K562 (cell line): ENCODE measurements at regions not wholly inside any gene's neighbourhood (a gene's known extent, or its start where the extent isn't known, plus 50 kb on each side); places are given as distances from the start of the nearest gene placed in this dataset.

ENCODE experiments used
- ATAC-seq: fragments of 200-7000 bp; cut with Tn5 transposase; 3 replicates; pipeline ENCODE4 v1.9.1; 2020; ENCODE audit warnings: moderate library complexity
- BruUV-seq: library from RNA; stranded (reverse); fragments of 400-500 nt; replicated peaks from 2 replicates; lab custom pipeline; 2021; lab: Mats Ljungman, UMichigan
- CTCF ChIA-PET: fragments of 300-600 bp; formaldehyde crosslinking; extraction: SDS; loops from one replicate; lab custom pipeline; 2021; ENCODE audit warnings: low intra/inter-chr PET ratio; lab: Yijun Ruan, JAX
- POLR2A ChIA-PET: fragments of 300-600, 350-650 bp; sonication (Branson Sonifier 250); formaldehyde crosslinking; extraction: SDS; loops from one replicate; lab custom pipeline; 2021; ENCODE audit warnings: antibody characterized with exemption, inconsistent platforms; lab: Yijun Ruan, JAX
- DNase-seq, 4 experiments: peaks; one replicate each; pipeline versions ENCODE4 v3.0.0 to v3.0.0-alpha.2; 2011 to 2018; ENCODE audit warnings: low spot score in 3 of 4, mixed read lengths in 3 of 4; ENCODE audit errors: extremely low read depth in 1 of 4
- FAIRE-seq: peaks from 2 replicates; lab custom pipeline; 2011; peaks lifted over from hg19 to GRCh38; lab: Jason Lieb, UNC
- H2AFZ ChIP-seq: 2 replicates; pipeline ENCODE4 v1.6.0; 2011; ENCODE audit warnings: low read depth, low read length, control low read depth, inconsistent platforms
- H3K27ac ChIP-seq: fragments of 200-600 bp; 3 replicates; pipeline ENCODE4 v1.8.0; 2011; ENCODE audit warnings: low read depth, mild to moderate bottlenecking, control low read depth, inconsistent platforms, low read length, moderate library complexity, mixed read lengths; ENCODE audit errors: extremely low read depth
- H3K27me3 ChIP-seq, 2 experiments: fragments of 300-600 bp in 1 of 2; 2 replicates in 1 of 2; 3 replicates in 1 of 2; pipeline versions ENCODE4 v1.6.0 to v1.8.0; 2011; ENCODE audit warnings: inconsistent platforms in 2 of 2, low read length in 2 of 2, mild to moderate bottlenecking in 1 of 2, mixed read lengths in 1 of 2, moderate library complexity in 1 of 2; ENCODE audit not compliant: control insufficient read depth in 2 of 2, insufficient read depth in 2 of 2
- H3K36me3 ChIP-seq: fragments of 300-600 bp; 3 replicates; pipeline ENCODE4 v1.8.0; 2011; ENCODE audit warnings: mild to moderate bottlenecking, low read length, inconsistent platforms; ENCODE audit not compliant: control insufficient read depth, insufficient read depth
- H3K4me1 ChIP-seq, 2 experiments: fragments of 200-600 bp in 1 of 2; replicated peaks in 1 of 2; 2 replicates in 1 of 2; 3 replicates in 1 of 2; pipeline versions ENCODE4 v1.5.1 to v1.8.0; 2011; ENCODE audit warnings: inconsistent platforms in 2 of 2, low read length in 2 of 2, mild to moderate bottlenecking in 1 of 2, mixed read lengths in 1 of 2, moderate library complexity in 1 of 2; ENCODE audit not compliant: control insufficient read depth in 2 of 2, insufficient read depth in 2 of 2
- H3K4me2 ChIP-seq: 2 replicates; pipeline ENCODE4 v1.6.1; 2011; ENCODE audit warnings: low read length, control low read depth, inconsistent platforms, mixed read lengths; ENCODE audit not compliant: insufficient read depth
- H3K4me3 ChIP-seq: fragments of 200-600 bp; sonication (generic), shearing (Covaris generic); 2 replicates; pipeline ENCODE4 v1.5.1; 2016; ENCODE audit warnings: control low read depth, inconsistent platforms
- H3K79me2 ChIP-seq: fragments of 200-600 bp; 3 replicates; pipeline ENCODE4 v1.8.0; 2011; ENCODE audit warnings: low read length, inconsistent platforms; ENCODE audit not compliant: control insufficient read depth, insufficient read depth
- H3K9ac ChIP-seq, 2 experiments: 2 replicates each; pipeline versions ENCODE4 v1.6.0 to v1.6.1; 2011; ENCODE audit warnings: low read depth in 2 of 2, low read length in 2 of 2, control low read depth in 1 of 2, inconsistent platforms in 1 of 2, mild to moderate bottlenecking in 1 of 2, mixed read lengths in 1 of 2; ENCODE audit not compliant: insufficient read depth in 1 of 2
- H3K9me1 ChIP-seq: one replicate; pipeline ENCODE4 v1.6.0; 2011; ENCODE audit warnings: inconsistent platforms, mild to moderate bottlenecking, low read length, moderate library complexity; ENCODE audit not compliant: control insufficient read depth, insufficient read depth
- H3K9me3 ChIP-seq: replicated peaks from 2 replicates; pipeline ENCODE4 v1.5.1; 2011; ENCODE audit warnings: low read depth, low read length, inconsistent platforms; ENCODE audit not compliant: control insufficient read depth, insufficient read depth
- H4K20me1 ChIP-seq: replicated peaks from 2 replicates; pipeline ENCODE4 v1.6.1; 2011; ENCODE audit warnings: low read length, inconsistent platforms, mixed read lengths; ENCODE audit not compliant: control insufficient read depth, insufficient read depth
- ARNT ChIP-seq, 2 experiments: fragments of 450-650 bp; IDR thresholded peaks; 2 replicates each; pipeline ENCODE4 v1.6.1; 2016; ENCODE audit warnings: mild to moderate bottlenecking in 1 of 2
- ATF3 ChIP-seq, 2 experiments: fragments of 450-650 bp in 1 of 2; sonication (generic) in 1 of 2; formaldehyde crosslinking in 1 of 2; IDR thresholded peaks in 1 of 2; conservative IDR thresholded peaks in 1 of 2; 2 replicates each; pipeline versions ENCODE4 v1.6.1 to v1.8.1; 2016 to 2023; ENCODE audit warnings: mild to moderate bottlenecking in 2 of 2, moderate library complexity in 2 of 2, inconsistent platforms in 1 of 2, missing genetic modification reagents in 1 of 2
- CCAR2 ChIP-seq: fragments of 200-400 bp; formaldehyde crosslinking; IDR thresholded peaks from 2 replicates; pipeline ENCODE4 v1.6.1; 2017; ENCODE audit warnings: mild to moderate bottlenecking, low read depth, low read length
- CREBBP ChIP-seq: IDR thresholded peaks from one replicate; pipeline ENCODE4 v1.6.1; 2012; ENCODE audit warnings: low read depth, mild to moderate bottlenecking, control low read depth, inconsistent platforms, low read length
- FOXM1 ChIP-seq, 2 experiments: fragments of 450-650 bp in 1 of 2; sonication (generic) in 1 of 2; formaldehyde crosslinking in 1 of 2; IDR thresholded peaks; 2 replicates each; pipeline versions ENCODE4 v1.6.1 to v1.9.0; 2017 to 2022; ENCODE audit warnings: low read depth in 2 of 2, mild to moderate bottlenecking in 2 of 2, missing genetic modification reagents in 1 of 2, moderate library complexity in 1 of 2
- HNRNPL ChIP-seq: fragments of 200-400 bp; formaldehyde crosslinking; IDR thresholded peaks from 2 replicates; pipeline ENCODE4 v1.6.1; 2017; ENCODE audit warnings: low read depth, mild to moderate bottlenecking, low read length
- IFI16 ChIP-seq: fragments of 250-450 bp; sonication (Bioruptor Pico); IDR thresholded peaks from 2 replicates; pipeline ENCODE4 v2.1.2; 2022; ENCODE audit warnings: mild to moderate bottlenecking, inconsistent platforms
- ILK ChIP-seq: fragments of 450-650 bp; IDR thresholded peaks from 2 replicates; pipeline ENCODE4 v1.6.1; 2016; ENCODE audit warnings: missing genetic modification characterization, low read depth, mild to moderate bottlenecking, missing compliant biosample characterization, moderate library complexity, borderline replicate concordance
- KAT7 ChIP-seq: sonication (generic); formaldehyde crosslinking; IDR thresholded peaks from 2 replicates; pipeline ENCODE4 v1.8.0; 2022; ENCODE audit warnings: missing genetic modification reagents, mild to moderate bottlenecking, borderline replicate concordance
- MBD1 ChIP-seq: fragments of 250-450 bp; sonication (Bioruptor Pico); IDR thresholded peaks from 2 replicates; pipeline ENCODE4 v1.8.0; 2022; ENCODE audit warnings: inconsistent platforms
- NBN ChIP-seq: fragments of 450-650 bp; IDR thresholded peaks from 2 replicates; pipeline ENCODE4 v1.6.1; 2016; ENCODE audit warnings: low read depth, mild to moderate bottlenecking
- POLR3G ChIP-seq: IDR thresholded peaks from 2 replicates; pipeline ENCODE4 v1.6.1; 2011; ENCODE audit not compliant: insufficient read length, insufficient replicate concordance; ENCODE audit errors: extremely low read depth
- STAG1 ChIP-seq: sonication (generic); formaldehyde crosslinking; IDR thresholded peaks from 2 replicates; pipeline ENCODE4 v1.5.0; 2020; ENCODE audit warnings: missing genetic modification reagents, borderline replicate concordance
- TAL1 ChIP-seq: fragments of 450-650 bp; IDR thresholded peaks from 2 replicates; pipeline ENCODE4 v1.6.1; 2016; ENCODE audit warnings: mild to moderate bottlenecking
- THRA ChIP-seq: fragments of 450-650 bp; IDR thresholded peaks from 2 replicates; pipeline ENCODE4 v1.6.1; 2017; ENCODE audit warnings: mild to moderate bottlenecking, moderate library complexity
- ZFPM2 ChIP-seq: fragments of 250-450 bp; sonication (Bioruptor Pico); IDR thresholded peaks from 2 replicates; pipeline ENCODE4 v1.5.1; 2022; ENCODE audit warnings: mild to moderate bottlenecking
- ZNF140 ChIP-seq: fragments of 250-450 bp; sonication (Bioruptor Pico); IDR thresholded peaks from 2 replicates; pipeline ENCODE4 v1.8.0; 2021; ENCODE audit warnings: moderate library complexity, mild to moderate bottlenecking, inconsistent platforms
- ZNF408 ChIP-seq: fragments of 250-450 bp; sonication (Bioruptor Pico); IDR thresholded peaks from 2 replicates; pipeline ENCODE4 v1.4.0; 2020; ENCODE audit warnings: low read depth, mild to moderate bottlenecking, moderate library complexity
- whole genome bisulfite sequencing: fragments of 100-300 bp; shearing (Covaris generic); methylation state at CpG from one replicate; pipeline ENCODE4 v1.1.6; 2016; ENCODE audit warnings: low coverage, mixed read lengths; ENCODE audit not compliant: insufficient coverage; ENCODE audit errors: missing lambda C conversion rate; 5-methylcytosine and 5-hydroxymethylcytosine counted together
- in situ Hi-C: fragments of 300-500 bp; cut with MboI; formaldehyde crosslinking; loops from 4 replicates; pipeline ENCODE4 v1.15.0; 2018; ENCODE audit warnings: inconsistent platforms, mixed read lengths
- intact Hi-C: fragments of 100-400 bp; cut with micrococcal nuclease; formaldehyde crosslinking; loops from 2 replicates; pipeline ENCODE4 v1.14.2; 2022
- TF ChIP-seq, protein P1 (sequence below): sonication (generic); formaldehyde crosslinking; IDR thresholded peaks from 2 replicates; pipeline ENCODE4 v1.9.0; 2022; ENCODE audit warnings: mild to moderate bottlenecking, missing genetic modification reagents

- TF ChIP-seq, protein P1, sequence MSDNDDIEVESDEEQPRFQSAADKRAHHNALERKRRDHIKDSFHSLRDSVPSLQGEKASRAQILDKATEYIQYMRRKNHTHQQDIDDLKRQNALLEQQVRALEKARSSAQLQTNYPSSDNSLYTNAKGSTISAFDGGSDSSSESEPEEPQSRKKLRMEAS (CRISPR knock-in tag): no peak
- TF ChIP-seq STAG1 (CRISPR knock-in tag) (no peak), CREBBP (no peak), NBN (no peak), ZNF140 (no peak), MBD1 (no peak), CCAR2 (no peak), IFI16 (no peak), POLR3G (no peak)
Measured at GRCh38 chr4:56146956-56147355, 198.2 kb downstream of the CEP135 start (continued).

DNA sequence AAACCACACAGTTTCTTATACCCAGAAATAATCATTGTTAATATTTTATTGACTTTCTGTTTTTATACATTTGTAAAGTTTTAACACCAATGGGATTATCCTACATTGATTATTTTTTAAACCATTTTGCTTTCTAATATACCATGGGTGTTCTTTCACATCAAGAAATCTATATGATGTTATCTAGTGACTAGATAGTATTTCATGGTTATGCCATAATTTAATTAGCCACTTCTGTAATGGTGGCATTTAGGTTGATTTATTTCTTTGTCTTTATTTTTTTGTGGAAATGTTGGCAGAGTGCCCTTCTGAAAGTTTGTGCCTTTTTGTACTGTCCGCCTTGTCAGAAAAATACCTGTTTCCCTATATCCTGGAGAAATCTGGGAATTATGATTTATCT, 193.3 kb downstream of the CEP135 start:
- ATAC-seq (no peak), FAIRE-seq (no peak), DNase-seq (no peak)
- no peak overlapping the region for H3K4me3 ChIP-seq
- in situ Hi-C loops (no loop called here), intact Hi-C loops (no loop called here)
- H3K9me3 ChIP-seq: no peaks in the 10 kb centered on the region
- H3K27me3 ChIP-seq: no peaks in the 10 kb centered on the region; a peak in 1 of 5 replicates
- no peaks in the 10 kb centered on the region for H3K9me1 ChIP-seq
- no TSS peak for BruUV-seq
- TF ChIP-seq TAL1: no peak
- TF ChIP-seq ILK (tag): no peak
- no peak for TF ChIP-seq THRA
- no peak for TF ChIP-seq HNRNPL
- no peak for TF ChIP-seq ATF3 (IDR thresholded peaks at IDR 0.05)
- no peak for TF ChIP-seq ATF3 (CRISPR knock-in tag; conservative IDR thresholded peaks at IDR 0.05)
- TF ChIP-seq ZFPM2 (CRISPR knock-in tag): no peak
- TF ChIP-seq ZNF408: no peak
- no peak for TF ChIP-seq ARNT (IDR thresholded peaks at IDR 0.05)
- TF ChIP-seq, protein P1 (CRISPR knock-in tag): no peak
- no peak for TF ChIP-seq FOXM1 (IDR thresholded peaks at IDR 0.05; ENCODE audit: low read depth)
- TF ChIP-seq FOXM1 (CRISPR knock-in tag; IDR thresholded peaks at IDR 0.05; ENCODE audit: low read depth): no peak
- no peak for TF ChIP-seq KAT7 (CRISPR knock-in tag)
- no peaks in the 10 kb centered on the region for H3K36me3 ChIP-seq
- H3K79me2 ChIP-seq: no peaks in the 10 kb centered on the region
- no peak overlapping the region for H2AFZ ChIP-seq
- CTCF ChIA-PET: no interaction called here
- POLR2A ChIA-PET: no interaction called here
- 0% methylated on average over 1 of the region's 1 CpG for WGBS
- no peaks in the 10 kb centered on the region for H4K20me1 ChIP-seq
- no peak overlapping the region for H3K27ac ChIP-seq
- no peak overlapping the region for H3K4me2 ChIP-seq
- H3K4me1 ChIP-seq: peaks cover 0 to under 1% of the 10 kb centered on the region in 2 experiments; a peak in 2 of 5 replicates
- no peak overlapping the region for H3K9ac ChIP-seq
